NCI-H82 treated with DMSO at 0.1 percent for 48 hours (cell line): ENCODE measurements at regions not wholly inside any gene's neighbourhood (a gene's known extent, or its start where the extent isn't known, plus 50 kb on each side); places are given as distances from the start of the nearest gene placed in this dataset.

Experiments used
- DNase-seq: peaks from one replicate; lab custom pipeline; 2025; ENCODE audit not compliant: unreplicated experiment; lab: John Stamatoyannopoulos, UW

- DNase-seq: no peak
Measured at GRCh38 chr5:77157732-77158532, 52.5 kb upstream of the PDE8B start.

- no peak for DNase-seq
Measured at GRCh38 chr5:77156379-77156778, 54.1 kb upstream of the PDE8B start.

GRCh38 chr5:77155179-77155785 is 55.2 kb upstream of the PDE8B start:
- DNase-seq: no peak

- no peak for DNase-seq
Measured at GRCh38 chr5:77152441-77152840, 58.0 kb upstream of the PDE8B start.

- no peak for DNase-seq
Measured at GRCh38 chr5:77151501-77151900, 59.0 kb upstream of the PDE8B start.

GRCh38 chr5:77146896-77147295 is 59.8 kb upstream of the ZBED3 start:
- no peak for DNase-seq

- no peak for DNase-seq
Measured at GRCh38 chr5:77145666-77146065, 58.6 kb upstream of the ZBED3 start.

- DNase-seq: no peak
Measured at GRCh38 chr5:77144837-77145139, 57.7 kb upstream of the ZBED3 start.

- DNase-seq: peak; percentile 41
Measured at GRCh38 chr5:77143998-77144836, 57.1 kb upstream of the ZBED3 start.

GRCh38 chr5:77140350-77140749 is 53.3 kb upstream of the ZBED3 start:
- no peak for DNase-seq

- no peak for DNase-seq
Measured at GRCh38 chr5:77139001-77139400, 51.9 kb upstream of the ZBED3 start.
